ENCODE measurements at regions not wholly inside any gene's neighbourhood (a gene's known extent, or its start where the extent isn't known, plus 50 kb on each side); places are given as distances from the start of the nearest gene placed in this dataset.
"Not testable (repeated sequence)": the region's sequence is repeated elsewhere in the genome, so short reads cannot be mapped to it uniquely, and the experiment has no call there.

DNA sequence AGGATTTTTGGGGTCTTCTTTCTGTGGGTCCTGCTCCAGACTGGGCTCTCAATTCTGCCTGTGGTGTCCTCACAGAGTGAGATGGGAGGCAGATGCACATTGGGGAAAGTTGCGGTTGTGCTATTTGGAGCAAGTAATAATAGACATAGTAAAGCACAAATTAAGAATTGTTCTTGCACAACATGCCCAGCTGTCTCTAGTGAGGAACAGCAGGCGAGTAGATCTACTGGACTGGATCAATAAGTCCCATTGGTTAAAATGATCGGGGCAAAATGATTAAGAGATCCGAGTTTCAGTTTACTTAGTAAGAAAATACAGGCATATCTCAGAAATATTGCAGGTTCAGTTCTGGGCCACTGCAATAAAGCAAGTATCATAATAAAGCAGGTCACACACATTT lies 448.3 kb upstream of the PROX1 start:
- DNase-seq: no peak

GRCh38 chr1:213541641-213542040 lies 446.1 kb upstream of the PROX1 start:
- no peak for DNase-seq

- DNase-seq: not testable (repeated sequence)
Measured at GRCh38 chr1:213545181-213545580, 442.6 kb upstream of the PROX1 start.

DNA sequence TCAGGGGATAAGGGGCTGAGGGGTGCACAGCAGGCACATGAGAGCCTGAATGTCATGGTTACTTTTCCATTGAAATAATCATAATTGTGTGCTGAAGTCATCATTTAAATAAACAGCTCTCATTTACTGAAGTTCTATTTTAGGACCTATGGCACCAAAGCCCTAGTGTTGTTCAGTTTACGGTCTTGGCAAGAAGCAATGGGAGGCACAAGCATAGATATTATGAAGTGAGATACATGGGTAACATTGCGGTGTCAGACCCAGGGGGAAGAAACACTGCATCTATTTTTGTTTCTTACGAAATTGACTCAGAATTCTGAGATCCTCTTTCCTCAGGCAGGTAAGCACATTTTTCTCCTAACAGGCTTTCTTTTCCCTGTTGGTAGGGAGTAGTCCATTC lies 437.8 kb upstream of the PROX1 start:
- DNase-seq: peak in 1 of 2 experiments; percentile 43

GRCh38 chr1:213550804-213551203 lies 437.0 kb upstream of the PROX1 start:
- DNase-seq: no peak

DNA sequence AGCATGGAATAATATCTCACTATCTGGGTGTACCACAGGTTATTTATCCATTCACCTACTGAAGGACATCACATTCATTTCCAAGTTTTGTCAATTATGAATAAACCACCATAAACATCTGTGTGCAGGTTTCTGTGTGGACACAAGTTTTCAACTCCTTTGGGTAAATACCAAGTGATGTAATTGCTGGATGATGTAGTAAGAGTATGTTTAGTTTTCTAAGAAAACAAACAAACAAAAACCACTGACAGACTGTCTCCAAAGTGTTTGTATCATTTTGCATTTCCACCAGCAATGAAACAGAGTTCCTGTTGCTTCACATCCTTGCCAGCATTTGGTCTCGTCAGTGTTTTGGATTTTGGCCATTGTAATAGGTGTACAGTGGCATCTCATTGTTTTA lies 435.7 kb upstream of the PROX1 start:
- DNase-seq: no peak

DNA sequence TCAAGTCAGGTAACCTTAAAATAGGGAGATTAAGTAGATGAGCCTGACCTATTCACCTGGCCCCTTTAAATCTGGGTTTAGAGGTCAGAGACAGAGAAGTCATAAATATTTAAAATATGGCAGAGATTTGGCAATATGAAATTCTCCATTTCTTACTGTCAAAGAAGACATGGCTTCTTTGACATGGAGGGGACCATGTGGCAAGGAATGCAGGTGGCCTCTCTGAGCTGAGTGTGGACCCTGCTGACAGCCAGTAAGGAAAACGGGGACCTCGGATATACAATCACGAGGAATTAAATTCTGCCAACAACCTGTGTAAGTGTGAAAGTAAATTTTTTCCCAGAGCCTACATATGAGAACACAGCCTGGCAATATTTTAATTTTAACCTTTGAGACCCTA lies 427.5 kb upstream of the PROX1 start:
- DNase-seq: no peak

GRCh38 chr1:213561870-213562269 lies 425.9 kb upstream of the PROX1 start:
- no peak for DNase-seq

- peak; percentile 49 to 65 for DNase-seq
Measured at GRCh38 chr1:213564215-213564659, 423.5 kb upstream of the PROX1 start.

DNA sequence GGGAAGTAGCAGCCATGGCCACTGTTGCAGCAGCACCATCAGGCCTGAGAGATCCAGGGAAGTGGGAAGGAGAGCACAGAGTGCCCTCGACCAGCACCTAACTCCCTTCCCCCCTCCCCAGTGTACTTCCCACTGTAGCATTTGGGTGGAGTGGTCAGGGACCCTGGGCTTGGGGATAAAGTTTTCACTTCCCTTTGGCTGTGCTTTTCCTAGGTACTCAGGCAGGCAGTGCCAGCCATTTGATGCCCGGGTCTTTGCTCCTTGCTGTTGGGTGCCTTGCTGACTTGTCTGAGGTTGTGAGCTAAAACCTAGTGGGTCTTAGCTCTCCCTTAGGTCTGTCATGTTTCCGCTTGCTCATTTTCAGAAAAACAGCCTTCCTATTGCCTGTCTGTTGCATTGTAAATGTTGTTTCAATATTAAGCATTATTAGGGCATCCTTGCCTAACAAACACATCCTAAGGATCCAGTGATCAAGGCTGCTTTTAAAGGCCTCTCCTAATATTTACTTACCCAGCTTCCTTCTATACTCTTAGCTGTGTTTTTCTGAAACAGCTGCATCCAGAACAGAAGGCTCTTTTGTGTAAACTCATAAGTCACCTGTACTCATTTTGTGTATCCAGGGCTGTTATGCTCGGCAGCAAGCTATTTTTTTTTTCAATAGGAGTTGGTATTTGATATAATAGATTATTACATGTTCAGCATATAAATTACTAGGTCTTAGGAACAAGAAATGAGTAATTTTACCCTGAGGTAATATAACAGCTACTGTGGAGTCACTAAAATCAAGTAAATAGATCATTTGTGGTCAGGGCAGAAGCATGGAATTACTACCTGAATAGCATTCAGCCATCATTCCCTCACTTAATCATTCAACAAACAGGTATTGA lies 418.6 kb upstream of the PROX1 start:
- DNase-seq: peak; percentile 80 to 97

GRCh38 chr1:213569816-213570150 lies 418.0 kb upstream of the PROX1 start:
- no peak for DNase-seq

DNA sequence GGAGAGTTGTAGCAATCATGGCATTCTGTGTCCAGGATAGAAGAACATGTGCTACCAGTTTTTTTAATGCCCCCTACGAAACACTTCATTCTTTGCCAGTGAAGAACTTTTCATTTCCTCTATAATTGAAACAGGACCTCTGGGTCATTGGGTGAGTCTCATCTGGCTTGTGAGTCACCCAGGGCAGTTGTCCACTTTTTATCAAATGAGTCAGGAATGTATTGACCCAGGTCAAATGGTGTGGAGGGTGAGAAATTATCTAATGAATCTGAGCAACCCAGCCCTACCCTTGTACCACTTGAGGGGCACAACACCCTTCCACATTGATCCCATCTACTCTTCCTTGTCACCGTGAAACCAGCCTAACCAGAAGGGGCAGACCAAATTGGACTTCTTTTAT lies 417.3 kb upstream of the PROX1 start:
- DNase-seq: no peak

DNA sequence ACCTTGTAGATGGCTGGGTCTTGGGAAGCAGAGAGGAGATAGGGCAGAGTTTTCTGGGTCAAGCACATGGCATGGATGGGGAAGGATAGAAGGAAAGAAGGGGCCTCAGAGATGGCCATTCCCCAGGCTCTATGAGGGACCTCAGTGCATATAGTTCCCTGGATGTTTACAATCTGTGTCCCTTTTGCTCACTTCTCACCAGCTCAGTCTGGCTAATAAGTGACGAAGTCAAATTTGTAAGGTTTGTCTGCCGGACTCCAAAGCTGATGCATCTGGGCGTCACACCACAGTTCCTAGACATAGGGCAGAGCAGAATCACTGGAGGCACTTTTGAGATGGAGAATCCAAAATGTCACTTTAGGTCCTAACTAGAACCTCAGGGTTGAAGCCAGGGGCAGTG lies 416.4 kb upstream of the PROX1 start:
- DNase-seq: no peak

GRCh38 chr1:213571843-213572242 lies 415.9 kb upstream of the PROX1 start:
- no peak for DNase-seq

DNA sequence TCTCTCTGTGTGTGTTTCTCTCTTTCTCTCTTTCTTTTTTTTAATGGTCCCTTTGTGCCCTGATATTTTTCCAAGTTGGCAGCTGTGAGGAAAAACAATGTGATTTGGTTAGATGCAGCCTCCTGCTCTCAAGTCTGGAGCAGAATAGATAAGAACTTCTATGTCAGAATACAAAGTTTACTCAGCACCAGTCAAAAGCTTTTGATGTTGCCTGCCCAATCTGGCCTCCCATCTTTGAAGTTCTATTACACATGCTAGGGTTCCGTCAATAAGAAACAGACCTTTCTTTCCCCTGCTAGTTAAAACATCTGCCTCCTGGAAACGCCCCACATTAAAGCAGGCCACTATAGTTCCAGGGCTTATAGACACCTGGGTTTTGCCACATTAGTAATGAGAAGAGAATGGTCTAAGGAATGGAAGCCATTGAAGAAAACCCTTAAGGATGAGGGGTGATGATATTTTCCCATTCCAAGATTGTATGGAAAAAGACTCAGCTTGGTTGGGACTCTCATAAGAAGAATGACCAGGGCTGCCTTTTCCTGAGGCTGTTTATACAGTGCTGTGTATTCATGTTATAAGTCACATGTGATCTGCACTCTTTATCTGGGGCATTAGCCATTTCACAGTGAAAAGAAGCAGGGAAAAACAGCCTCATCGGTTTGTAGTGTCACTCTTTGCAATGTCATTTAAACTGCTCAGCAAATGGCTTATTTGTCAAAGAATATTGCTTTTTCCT lies 414.7 kb upstream of the PROX1 start:
- peak in 1 of 2 experiments; percentile 14 for DNase-seq

GRCh38 chr1:213573648-213574009 lies 414.1 kb upstream of the PROX1 start:
- no peak for DNase-seq

- no peak for DNase-seq
Measured at GRCh38 chr1:213582976-213583567, 404.7 kb upstream of the PROX1 start.

DNA sequence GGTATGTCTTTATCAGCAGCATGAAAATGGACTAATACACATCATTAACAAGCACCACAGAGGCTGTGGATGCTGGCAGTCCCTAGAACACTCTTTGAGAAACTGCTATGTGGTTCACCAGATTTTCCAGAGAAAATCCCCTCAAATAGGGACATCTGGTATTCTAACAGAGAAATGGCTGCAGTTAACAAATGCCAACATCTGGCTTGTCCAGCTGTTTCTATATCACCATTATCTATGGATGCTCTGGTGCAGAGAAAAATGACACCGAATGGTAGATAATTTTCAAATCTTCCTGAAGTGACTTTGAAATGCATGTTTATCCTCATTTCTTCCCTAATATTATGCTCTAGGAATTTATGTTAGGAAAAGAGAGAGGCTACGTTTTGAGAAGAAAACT lies 403.5 kb upstream of the PROX1 start:
- no peak for DNase-seq

GRCh38 chr1:213585402-213585801 lies 402.4 kb upstream of the PROX1 start:
- no peak for DNase-seq

GRCh38 chr1:213585959-213586586 lies 401.7 kb upstream of the PROX1 start:
- no peak for DNase-seq

- no peak for DNase-seq
Measured at GRCh38 chr1:213586587-213586972, 401.2 kb upstream of the PROX1 start.

DNA sequence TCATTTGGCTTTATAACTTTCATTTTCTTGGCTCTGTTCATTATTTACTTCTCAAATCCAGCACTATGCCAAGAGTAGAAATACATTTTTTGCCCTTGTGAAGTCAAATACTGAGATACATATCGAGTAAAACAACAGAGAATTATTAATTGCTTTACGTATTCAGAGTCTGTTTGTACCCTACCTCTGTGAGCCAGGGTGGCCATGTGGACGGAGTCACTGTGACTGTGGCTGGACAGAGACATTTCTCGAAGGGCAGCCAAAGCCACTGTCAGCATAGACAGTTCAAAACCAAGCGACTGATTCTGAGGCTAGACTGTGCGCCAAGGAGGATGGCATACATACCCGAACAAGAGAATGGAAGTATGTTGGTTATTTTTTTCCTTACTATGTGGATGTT lies 391.0 kb upstream of the PROX1 start:
- no peak for DNase-seq

DNA sequence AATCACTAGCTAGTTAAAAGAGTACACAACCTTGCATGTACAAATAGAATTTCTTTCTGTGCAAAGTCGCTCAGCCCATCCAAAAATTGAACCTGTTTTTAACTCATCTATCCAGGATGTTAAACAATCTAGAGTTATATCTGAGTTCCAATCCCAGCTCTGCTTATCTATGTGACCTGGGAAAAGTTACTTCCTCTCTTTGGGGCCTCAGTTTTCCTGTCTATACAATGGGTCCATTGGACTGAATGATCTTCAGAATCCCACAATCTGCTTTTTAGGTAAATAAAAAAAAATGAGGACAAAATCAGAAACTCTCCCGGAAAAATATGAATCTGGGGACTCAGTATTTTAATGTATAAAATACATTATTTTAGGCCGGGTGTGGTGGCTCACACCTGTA lies 389.5 kb upstream of the PROX1 start:
- no peak for DNase-seq

DNA sequence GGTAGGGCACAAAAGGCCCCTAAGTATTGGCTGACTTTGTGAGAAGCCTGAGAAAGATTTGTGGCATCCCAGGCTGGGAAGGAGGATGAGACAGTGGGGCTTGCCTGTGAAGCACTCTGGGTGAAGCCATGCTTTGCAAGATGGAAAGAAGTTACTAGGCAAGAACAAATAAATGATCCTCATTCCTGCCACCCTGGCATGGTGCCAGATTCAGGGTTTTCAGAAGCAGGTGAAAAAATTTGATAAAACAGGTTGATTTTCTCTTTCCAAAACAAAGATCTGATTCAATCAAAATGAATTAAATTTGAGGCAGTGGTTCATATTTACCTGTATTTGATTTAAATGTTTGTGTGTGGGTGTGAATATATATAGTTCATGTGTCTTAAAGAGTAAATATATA lies 386.9 kb upstream of the PROX1 start:
- peak in 1 of 2 experiments; percentile 15 for DNase-seq
